ENCODE measurements at regions not wholly inside any gene's neighbourhood (a gene's known extent, or its start where the extent isn't known, plus 50 kb on each side); places are given as distances from the start of the nearest gene placed in this dataset.

- H3K4me1 ChIP-seq: no peaks in the 10 kb centered on the region
- H3K9me3 ChIP-seq: no peaks in the 10 kb centered on the region
- no peak for DNase-seq (ENCODE audit: low spot score in 2 of 2)
- no peaks in the 10 kb centered on the region for H3K36me3 ChIP-seq
- TF ChIP-seq POLR2AphosphoS5 (IDR thresholded peaks at IDR 0.05) (no peak), EP300 (IDR thresholded peaks at IDR 0.05) (no peak)
- TF ChIP-seq, protein P1, sequence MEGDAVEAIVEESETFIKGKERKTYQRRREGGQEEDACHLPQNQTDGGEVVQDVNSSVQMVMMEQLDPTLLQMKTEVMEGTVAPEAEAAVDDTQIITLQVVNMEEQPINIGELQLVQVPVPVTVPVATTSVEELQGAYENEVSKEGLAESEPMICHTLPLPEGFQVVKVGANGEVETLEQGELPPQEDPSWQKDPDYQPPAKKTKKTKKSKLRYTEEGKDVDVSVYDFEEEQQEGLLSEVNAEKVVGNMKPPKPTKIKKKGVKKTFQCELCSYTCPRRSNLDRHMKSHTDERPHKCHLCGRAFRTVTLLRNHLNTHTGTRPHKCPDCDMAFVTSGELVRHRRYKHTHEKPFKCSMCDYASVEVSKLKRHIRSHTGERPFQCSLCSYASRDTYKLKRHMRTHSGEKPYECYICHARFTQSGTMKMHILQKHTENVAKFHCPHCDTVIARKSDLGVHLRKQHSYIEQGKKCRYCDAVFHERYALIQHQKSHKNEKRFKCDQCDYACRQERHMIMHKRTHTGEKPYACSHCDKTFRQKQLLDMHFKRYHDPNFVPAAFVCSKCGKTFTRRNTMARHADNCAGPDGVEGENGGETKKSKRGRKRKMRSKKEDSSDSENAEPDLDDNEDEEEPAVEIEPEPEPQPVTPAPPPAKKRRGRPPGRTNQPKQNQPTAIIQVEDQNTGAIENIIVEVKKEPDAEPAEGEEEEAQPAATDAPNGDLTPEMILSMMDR (IDR thresholded peaks at IDR 0.05): no peak
- H3K4me3 ChIP-seq: no peak overlapping the region
- H3K27me3 ChIP-seq: peaks cover 3% of the 10 kb centered on the region
- no peak overlapping the region for H3K27ac ChIP-seq
- 84% methylated on average over 2 of the region's 2 CpGs for WGBS
These were observed 393.9 kb downstream of the RPS24 start for GRCh38 chr10:78427497-78428031.

GRCh38 chr10:78428579-78428978 is 394.9 kb downstream of the RPS24 start:
- Histone ChIP-seq H3K27me3 (peaks cover 3% of the 10 kb centered on the region), H3K27ac (no peak overlapping the region), H3K36me3 (no peaks in the 10 kb centered on the region), H3K9me3 (no peaks in the 10 kb centered on the region), H3K4me1 (peaks cover 7% of the 10 kb centered on the region), H3K4me3 (no peak overlapping the region)
- 90% methylated on average over 2 of the region's 2 CpGs for WGBS
- TF ChIP-seq EP300 (IDR thresholded peaks at IDR 0.05): no peak
- no peak for TF ChIP-seq POLR2AphosphoS5 (IDR thresholded peaks at IDR 0.05)
- TF ChIP-seq, protein P1 (IDR thresholded peaks at IDR 0.05): no peak
- no peak for TF ChIP-seq POLR2A (IDR thresholded peaks at IDR 0.05)
- DNase-seq (ENCODE audit: low spot score in 2 of 2): no peak

DNA sequence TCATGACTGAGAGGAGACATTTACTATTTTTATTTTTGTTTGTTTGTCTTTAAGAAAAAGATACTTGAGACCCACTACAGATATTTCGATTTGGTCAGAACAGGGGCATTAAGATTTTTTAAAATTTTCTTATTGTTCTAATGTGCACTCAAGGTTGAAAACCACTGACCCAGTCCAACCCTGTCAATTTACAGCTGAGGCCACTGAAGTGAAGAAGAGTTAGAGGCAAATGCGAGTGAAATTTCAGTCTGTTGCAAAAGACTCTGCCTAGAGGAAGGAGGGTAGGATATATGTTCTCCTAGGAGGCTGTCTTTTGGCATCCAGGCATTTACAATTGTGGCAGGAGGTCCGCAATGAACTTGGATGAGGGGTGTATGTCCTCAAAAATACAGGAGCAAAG is 396.3 kb downstream of the RPS24 start:
- H3K27me3 ChIP-seq: peaks cover 3% of the 10 kb centered on the region
- WGBS: 91% methylated on average over 3 of the region's 3 CpGs
- no peak overlapping the region for H3K27ac ChIP-seq
- peak in 1 of 2 donors; percentile 9 for DNase-seq (ENCODE audit: low spot score in 2 of 2)
- H3K4me1 ChIP-seq: peaks cover 15% of the 10 kb centered on the region
- no peak for TF ChIP-seq POLR2AphosphoS5 (IDR thresholded peaks at IDR 0.05)
- TF ChIP-seq POLR2A (IDR thresholded peaks at IDR 0.05): no peak
- TF ChIP-seq, protein P1 (IDR thresholded peaks at IDR 0.05): no peak
- no peak for TF ChIP-seq EP300 (IDR thresholded peaks at IDR 0.05)
- no peaks in the 10 kb centered on the region for H3K9me3 ChIP-seq
- H3K36me3 ChIP-seq: no peaks in the 10 kb centered on the region
- H3K4me3 ChIP-seq: no peak overlapping the region

- H3K27me3 ChIP-seq: peaks cover 3% of the 10 kb centered on the region
- no peak overlapping the region for H3K27ac ChIP-seq
- H3K4me3 ChIP-seq: no peak overlapping the region
- H3K4me1 ChIP-seq: peaks cover 15% of the 10 kb centered on the region
- peak; percentile 51 to 66 for DNase-seq (ENCODE audit: low spot score in 2 of 2)
- 78% methylated on average over 2 of the region's 2 CpGs for WGBS
- H3K36me3 ChIP-seq: no peaks in the 10 kb centered on the region
- TF ChIP-seq, protein P1 (IDR thresholded peaks at IDR 0.05): no peak
- H3K9me3 ChIP-seq: no peaks in the 10 kb centered on the region
These were observed 398.9 kb downstream of the RPS24 start for GRCh38 chr10:78432583-78432982.

DNA sequence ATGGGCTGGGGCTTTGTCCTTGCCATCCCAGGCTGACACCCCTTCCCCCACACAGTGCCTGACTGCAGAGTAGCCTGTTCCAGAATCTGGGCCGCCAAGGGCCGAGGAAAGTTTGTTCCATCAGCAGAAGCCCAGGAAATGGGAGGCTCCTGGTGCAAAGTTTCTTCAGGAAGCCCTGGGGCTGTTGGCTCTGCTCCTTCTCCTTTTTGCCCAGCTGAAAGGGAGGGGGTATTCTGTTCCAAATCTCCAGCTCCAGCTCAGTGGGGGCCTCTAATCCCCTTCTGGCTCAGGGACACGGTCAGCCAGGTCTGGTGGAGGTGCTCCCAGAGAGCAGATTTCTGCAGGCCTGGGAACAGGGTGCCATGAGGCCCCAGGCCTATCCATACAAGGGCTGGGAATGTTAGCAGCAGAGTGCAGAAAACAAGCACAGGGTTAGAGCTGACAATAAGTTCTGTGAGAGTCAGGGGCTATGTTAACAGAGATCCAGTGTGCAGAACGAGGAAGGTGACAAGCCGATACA is 399.5 kb downstream of the RPS24 start:
- 65% methylated on average over 5 of the region's 5 CpGs for WGBS
- TF ChIP-seq POLR2AphosphoS5 (IDR thresholded peaks at IDR 0.05): no peak
- no peak for TF ChIP-seq EP300 (IDR thresholded peaks at IDR 0.05)
- TF ChIP-seq, protein P1 (IDR thresholded peaks at IDR 0.05): no peak
- no peak for TF ChIP-seq POLR2A (IDR thresholded peaks at IDR 0.05)
- DNase-seq (ENCODE audit: low spot score in 2 of 2): peak in 1 of 2 donors; percentile 72

More for the DNA sequence above, 399.5 kb downstream of the RPS24 start:
- H3K4me3 ChIP-seq: no peak overlapping the region
- no peaks in the 10 kb centered on the region for H3K9me3 ChIP-seq
- peaks cover 3% of the 10 kb centered on the region for H3K27me3 ChIP-seq
- H3K36me3 ChIP-seq: no peaks in the 10 kb centered on the region
- no peak overlapping the region for H3K27ac ChIP-seq
- peaks cover 15% of the 10 kb centered on the region for H3K4me1 ChIP-seq

Measured in suprapubic skin (tissue), 4 donors.